ENCODE measurements at regions not wholly inside any gene's neighbourhood (a gene's known extent, or its start where the extent isn't known, plus 50 kb on each side); places are given as distances from the start of the nearest gene placed in this dataset.

DNA sequence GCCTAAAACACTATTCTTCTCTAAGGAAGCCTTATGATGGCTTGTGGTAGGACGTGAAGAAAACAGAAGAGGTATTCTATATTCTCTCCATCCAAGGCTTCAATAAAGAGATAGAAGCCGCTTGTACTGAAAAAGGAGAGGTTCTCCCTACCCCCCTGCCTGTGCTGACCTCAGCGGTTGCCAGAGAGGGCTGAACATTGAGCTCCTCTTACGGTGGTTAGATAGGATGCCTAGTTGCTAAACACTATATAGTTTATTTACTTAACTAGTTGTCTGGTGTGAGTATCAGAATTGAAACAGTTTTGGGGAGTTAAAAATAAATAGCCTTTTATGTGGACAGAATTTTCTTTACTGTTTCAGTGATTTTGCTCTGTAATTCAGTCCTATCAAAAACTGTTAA, 112.2 kb downstream of the TFPI2 start:
- Histone ChIP-seq H3K27ac (no peak overlapping the region), H3K36me3 (no peaks in the 10 kb centered on the region), H3K4me1 (no peaks in the 10 kb centered on the region), H3K4me3 (no peak overlapping the region), H3K27me3 (no peaks in the 10 kb centered on the region), H3K9me3 (no peaks in the 10 kb centered on the region)
- TF ChIP-seq, protein P1, sequence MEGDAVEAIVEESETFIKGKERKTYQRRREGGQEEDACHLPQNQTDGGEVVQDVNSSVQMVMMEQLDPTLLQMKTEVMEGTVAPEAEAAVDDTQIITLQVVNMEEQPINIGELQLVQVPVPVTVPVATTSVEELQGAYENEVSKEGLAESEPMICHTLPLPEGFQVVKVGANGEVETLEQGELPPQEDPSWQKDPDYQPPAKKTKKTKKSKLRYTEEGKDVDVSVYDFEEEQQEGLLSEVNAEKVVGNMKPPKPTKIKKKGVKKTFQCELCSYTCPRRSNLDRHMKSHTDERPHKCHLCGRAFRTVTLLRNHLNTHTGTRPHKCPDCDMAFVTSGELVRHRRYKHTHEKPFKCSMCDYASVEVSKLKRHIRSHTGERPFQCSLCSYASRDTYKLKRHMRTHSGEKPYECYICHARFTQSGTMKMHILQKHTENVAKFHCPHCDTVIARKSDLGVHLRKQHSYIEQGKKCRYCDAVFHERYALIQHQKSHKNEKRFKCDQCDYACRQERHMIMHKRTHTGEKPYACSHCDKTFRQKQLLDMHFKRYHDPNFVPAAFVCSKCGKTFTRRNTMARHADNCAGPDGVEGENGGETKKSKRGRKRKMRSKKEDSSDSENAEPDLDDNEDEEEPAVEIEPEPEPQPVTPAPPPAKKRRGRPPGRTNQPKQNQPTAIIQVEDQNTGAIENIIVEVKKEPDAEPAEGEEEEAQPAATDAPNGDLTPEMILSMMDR (IDR thresholded peaks at IDR 0.05), result no peak
- TF ChIP-seq POLR2A (IDR thresholded peaks at IDR 0.05), result no peak
- no peak for DNase-seq
- intact Hi-C loops (cut with DNase I; ENCODE audit: low total_unique reads), result no loop called here

DNA sequence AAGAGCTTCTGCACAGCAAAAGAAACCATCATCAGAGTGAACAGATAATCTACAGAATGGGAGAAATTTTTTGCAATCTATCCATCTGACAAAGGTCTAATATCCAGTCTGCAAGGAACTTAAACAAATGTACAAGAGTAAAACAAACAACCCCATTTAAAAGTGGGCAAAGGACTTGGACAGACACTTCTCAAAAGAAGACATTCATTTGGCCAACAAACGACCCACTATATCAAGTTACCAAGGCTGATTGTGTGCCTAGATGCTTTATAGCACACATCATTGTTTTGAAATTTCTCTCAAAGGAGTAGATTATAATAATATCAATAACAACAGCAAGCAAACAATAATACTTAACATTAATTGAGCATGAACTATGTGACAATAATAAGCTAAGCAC, 117.1 kb downstream of the TFPI2 start:
- no peak for DNase-seq
- H3K4me3 ChIP-seq, result no peak overlapping the region
- H3K27me3 ChIP-seq, result no peaks in the 10 kb centered on the region
- H3K4me1 ChIP-seq, result no peaks in the 10 kb centered on the region
- H3K9me3 ChIP-seq, result no peaks in the 10 kb centered on the region
- intact Hi-C loops (cut with DNase I; ENCODE audit: low total_unique reads), result no loop called here
- TF ChIP-seq POLR2A (IDR thresholded peaks at IDR 0.05), result no peak
- TF ChIP-seq, protein P1 (IDR thresholded peaks at IDR 0.05), result no peak
- no peaks in the 10 kb centered on the region for H3K36me3 ChIP-seq
- H3K27ac ChIP-seq, result no peak overlapping the region

DNA sequence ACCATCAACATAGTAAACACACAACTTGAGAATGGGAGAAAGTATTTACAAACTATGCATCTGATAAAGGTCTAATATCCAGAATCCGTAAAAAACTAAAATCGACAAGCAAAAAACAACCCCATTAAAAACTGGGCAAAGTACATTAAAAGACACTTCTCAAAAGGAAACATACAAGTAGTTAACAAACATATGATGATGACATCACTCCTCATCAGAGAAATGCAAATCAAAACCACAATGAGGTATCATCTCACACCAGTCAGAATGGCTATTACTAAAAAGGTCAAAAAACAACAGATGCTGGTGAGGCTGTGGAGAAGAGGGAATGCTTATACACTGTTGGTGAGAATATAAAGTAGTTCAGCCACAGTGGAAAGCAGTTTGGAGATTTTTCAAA, 125.1 kb downstream of the TFPI2 start:
- Histone ChIP-seq H3K27me3 (no peaks in the 10 kb centered on the region), H3K36me3 (no peaks in the 10 kb centered on the region)
- intact Hi-C loops (cut with DNase I; ENCODE audit: low total_unique reads), result no loop called here

DNA sequence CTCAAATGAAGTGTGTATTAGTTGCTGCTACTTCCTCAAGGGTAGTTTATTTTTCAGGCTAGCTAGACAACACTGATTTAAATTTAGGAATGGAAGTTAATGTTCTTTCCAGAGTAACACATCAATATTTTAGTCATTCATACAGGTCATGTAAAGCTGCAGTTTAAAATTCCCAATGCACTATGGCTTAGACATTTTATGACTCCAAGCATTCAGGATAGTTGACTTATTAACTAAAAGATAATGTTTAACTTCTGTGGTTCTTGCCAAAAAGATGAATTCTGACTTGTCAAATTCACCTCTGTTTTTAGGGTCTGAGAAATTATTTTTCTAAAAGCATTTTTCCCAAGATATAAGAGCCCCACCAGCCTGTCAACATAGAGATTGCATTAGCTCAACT, 131.9 kb downstream of the TFPI2 start:
- H3K27me3 ChIP-seq, result no peaks in the 10 kb centered on the region
- H3K4me1 ChIP-seq, result no peaks in the 10 kb centered on the region
- H3K36me3 ChIP-seq, result no peaks in the 10 kb centered on the region
- no peaks in the 10 kb centered on the region for H3K9me3 ChIP-seq
- no peak overlapping the region for H3K4me3 ChIP-seq
- no peak for TF ChIP-seq POLR2A (IDR thresholded peaks at IDR 0.05)
- TF ChIP-seq, protein P1 (IDR thresholded peaks at IDR 0.05), result no peak
- DNase-seq, result no peak
- H3K27ac ChIP-seq, result no peak overlapping the region
- intact Hi-C loops (cut with DNase I; ENCODE audit: low total_unique reads), result no loop called here

More for the DNA sequence above, 125.1 kb downstream of the TFPI2 start:
- H3K27ac ChIP-seq, result no peak overlapping the region
- H3K4me3 ChIP-seq, result no peak overlapping the region
- H3K4me1 ChIP-seq, result no peaks in the 10 kb centered on the region
- DNase-seq, result no peak
- TF ChIP-seq POLR2A (IDR thresholded peaks at IDR 0.05), result no peak
- TF ChIP-seq, protein P1 (IDR thresholded peaks at IDR 0.05), result no peak
- no peaks in the 10 kb centered on the region for H3K9me3 ChIP-seq

DNA sequence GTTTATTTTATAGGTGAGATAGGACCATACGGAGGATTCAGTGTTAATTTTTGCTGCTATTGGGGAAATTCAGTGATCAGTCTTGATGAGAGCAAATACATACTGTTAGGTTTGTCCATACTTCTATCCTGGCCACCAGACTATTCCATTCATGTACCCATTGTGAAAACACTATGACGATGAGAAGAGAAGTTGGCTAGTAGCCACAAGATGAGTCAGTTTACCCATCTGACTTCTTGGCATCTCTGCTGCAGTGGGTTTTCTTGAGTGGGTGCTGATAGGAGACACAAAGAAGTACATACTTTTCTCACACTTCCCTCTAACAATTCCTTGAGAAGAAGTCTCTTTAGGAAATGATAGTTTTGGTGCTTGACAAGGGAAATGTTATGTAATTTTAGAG, 133.1 kb downstream of the TFPI2 start:
- no peak for DNase-seq
- TF ChIP-seq, protein P1 (IDR thresholded peaks at IDR 0.05), result no peak
- TF ChIP-seq POLR2A (IDR thresholded peaks at IDR 0.05), result no peak
- no peaks in the 10 kb centered on the region for H3K4me1 ChIP-seq
- H3K36me3 ChIP-seq, result no peaks in the 10 kb centered on the region
- no peaks in the 10 kb centered on the region for H3K27me3 ChIP-seq
- intact Hi-C loops (cut with DNase I; ENCODE audit: low total_unique reads), result no loop called here
- no peak overlapping the region for H3K4me3 ChIP-seq
- H3K27ac ChIP-seq, result no peak overlapping the region
- no peaks in the 10 kb centered on the region for H3K9me3 ChIP-seq

All from uterus (tissue), 3 donors.